HG03025 (cell line): ENCODE measurements at regions not wholly inside any gene's neighbourhood (a gene's known extent, or its start where the extent isn't known, plus 50 kb on each side); places are given as distances from the start of the nearest gene placed in this dataset.
"Not testable (repeated sequence)": the region's sequence is repeated elsewhere in the genome, so short reads cannot be mapped to it uniquely, and the experiment has no call there.

ENCODE experiments used
- ATAC-seq: cut with Tn5 transposase; IDR thresholded peaks from one replicate; pipeline ENCODE4 v1.9.1; 2021; ENCODE audit warnings: mild to moderate bottlenecking, moderate library complexity; ENCODE audit not compliant: unreplicated experiment, low FRiP score

DNA sequence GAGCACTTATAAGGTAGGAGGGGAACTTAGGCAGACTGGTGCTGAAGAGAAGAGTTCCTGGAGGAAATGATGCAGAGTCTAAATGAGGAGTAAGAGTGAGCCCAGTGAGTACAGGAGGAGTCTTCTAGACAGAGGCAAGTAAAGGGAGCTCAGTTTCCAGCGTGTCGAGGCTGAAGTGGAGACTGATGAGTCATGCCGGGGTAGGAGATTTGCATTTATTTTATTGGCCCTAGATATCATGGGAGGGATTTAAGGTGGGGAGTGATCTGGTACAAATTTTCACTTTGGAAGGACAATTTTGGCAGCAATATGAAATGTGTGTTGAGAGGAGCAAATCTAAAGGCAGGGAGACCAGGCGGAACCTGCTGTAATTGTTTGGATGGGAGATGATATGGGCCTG, 157.5 kb downstream of the TTC8 start:
- ATAC-seq = no peak

DNA sequence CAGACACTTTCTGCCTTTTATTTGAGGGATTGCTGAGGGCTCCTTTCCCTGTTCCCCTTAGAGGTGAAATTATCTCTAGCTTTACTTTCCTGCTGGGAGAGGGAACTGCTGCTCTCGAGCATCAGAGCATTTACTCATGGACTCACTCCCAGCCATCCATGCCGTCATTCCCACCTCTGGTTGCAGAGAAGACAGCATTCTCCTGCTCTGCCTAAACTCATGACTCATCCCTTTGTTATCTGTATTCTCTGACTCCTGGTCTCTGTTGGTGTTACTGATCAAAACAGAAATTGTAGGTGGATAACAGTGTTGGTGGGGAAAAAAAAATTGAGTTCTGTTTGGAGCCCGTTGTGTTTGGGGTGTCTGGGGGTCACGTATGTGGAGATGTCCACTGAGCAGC, 159.3 kb downstream of the TTC8 start:
- no peak for ATAC-seq

- ATAC-seq = no peak
Observed at GRCh38 chr14:88985654-88986053, 161.2 kb downstream of the TTC8 start.

- ATAC-seq = no peak
Observed at GRCh38 chr14:88986146-88986841, 161.8 kb downstream of the TTC8 start.

GRCh38 chr14:88986908-88987307, 162.5 kb downstream of the TTC8 start:
- not testable (repeated sequence) for ATAC-seq

GRCh38 chr14:88987516-88987915, 163.1 kb downstream of the TTC8 start:
- no peak for ATAC-seq

GRCh38 chr14:88989911-88990310, 165.5 kb downstream of the TTC8 start:
- ATAC-seq = no peak

- ATAC-seq = no peak
Observed at GRCh38 chr14:88990856-88991255, 166.4 kb downstream of the TTC8 start.

GRCh38 chr14:88992011-88992410, 167.6 kb downstream of the TTC8 start:
- no peak for ATAC-seq

DNA sequence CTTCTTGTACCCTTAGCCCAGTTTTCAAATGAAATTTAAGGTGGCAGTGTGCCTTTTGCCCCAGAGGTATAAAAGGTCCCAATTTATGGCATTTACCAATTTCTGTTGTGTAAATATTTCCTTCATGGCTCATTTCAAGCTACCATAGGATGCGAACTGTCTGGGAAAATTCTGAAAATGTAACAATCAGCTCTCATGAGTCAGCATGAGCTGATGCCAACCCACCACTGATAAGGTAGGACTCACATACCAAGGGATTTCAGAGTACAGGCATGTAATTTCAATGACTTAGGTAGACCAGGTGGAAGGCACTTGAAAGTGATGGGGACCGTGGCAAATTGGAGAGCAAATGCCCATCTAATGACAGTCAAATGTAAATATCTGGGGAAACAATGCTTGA, 169.5 kb downstream of the TTC8 start:
- no peak for ATAC-seq

DNA sequence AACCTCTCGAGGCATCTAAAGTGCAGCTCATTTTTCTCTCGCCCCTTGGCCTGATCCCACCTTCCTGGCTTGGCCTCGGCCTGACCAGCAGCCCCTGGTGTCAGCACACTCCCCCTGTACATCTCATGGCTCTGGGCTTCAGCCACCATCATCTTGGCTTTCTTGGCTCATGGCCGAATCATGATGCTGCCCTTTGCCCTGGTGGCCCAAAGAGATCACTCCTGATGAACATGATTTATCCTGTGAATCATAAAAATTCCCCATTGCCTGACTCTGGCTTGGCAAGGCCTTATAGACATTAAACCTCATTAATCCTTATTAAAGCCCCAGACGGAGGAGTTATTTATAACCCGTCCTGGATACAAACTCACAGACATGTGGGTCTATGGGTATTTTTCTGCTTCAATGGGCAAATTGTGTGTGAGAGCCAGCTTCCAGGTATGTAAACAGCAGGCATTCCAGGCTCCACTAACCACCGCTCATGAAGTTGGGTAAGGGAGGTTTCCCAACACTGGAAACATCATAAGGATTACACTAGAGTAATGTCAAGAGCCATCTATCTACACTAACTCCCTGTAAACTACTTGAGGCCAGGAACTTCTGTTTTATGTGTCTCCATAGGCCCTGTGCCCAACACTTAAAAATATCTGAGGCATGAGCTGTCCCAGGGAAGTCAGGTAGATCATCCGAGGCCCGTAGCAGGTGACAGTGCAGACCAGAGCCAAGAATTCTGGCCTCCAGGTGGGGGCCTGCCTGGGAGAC, 171.2 kb downstream of the TTC8 start:
- ATAC-seq = no peak

GRCh38 chr14:88998027-88998426, 173.6 kb downstream of the TTC8 start:
- no peak for ATAC-seq

DNA sequence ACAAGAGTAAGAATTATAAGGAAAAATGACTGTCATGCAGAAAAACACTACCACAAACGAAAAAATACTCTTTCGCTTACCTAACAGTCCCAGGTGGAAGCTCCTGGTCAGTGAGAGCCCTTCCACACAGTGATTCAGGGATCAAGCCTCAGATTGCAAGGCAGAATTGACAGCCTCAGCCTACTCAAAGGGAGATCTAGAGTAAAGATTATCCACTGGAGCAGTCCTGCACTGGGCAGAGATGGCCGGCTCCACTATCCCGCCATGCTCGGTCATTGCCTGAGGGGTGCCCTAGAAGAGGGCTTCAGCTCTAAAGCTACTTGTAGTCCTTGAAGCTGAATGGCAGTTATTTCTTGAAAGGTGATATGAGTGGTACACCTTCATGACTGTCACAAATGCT, 174.7 kb downstream of the TTC8 start:
- ATAC-seq = no peak

DNA sequence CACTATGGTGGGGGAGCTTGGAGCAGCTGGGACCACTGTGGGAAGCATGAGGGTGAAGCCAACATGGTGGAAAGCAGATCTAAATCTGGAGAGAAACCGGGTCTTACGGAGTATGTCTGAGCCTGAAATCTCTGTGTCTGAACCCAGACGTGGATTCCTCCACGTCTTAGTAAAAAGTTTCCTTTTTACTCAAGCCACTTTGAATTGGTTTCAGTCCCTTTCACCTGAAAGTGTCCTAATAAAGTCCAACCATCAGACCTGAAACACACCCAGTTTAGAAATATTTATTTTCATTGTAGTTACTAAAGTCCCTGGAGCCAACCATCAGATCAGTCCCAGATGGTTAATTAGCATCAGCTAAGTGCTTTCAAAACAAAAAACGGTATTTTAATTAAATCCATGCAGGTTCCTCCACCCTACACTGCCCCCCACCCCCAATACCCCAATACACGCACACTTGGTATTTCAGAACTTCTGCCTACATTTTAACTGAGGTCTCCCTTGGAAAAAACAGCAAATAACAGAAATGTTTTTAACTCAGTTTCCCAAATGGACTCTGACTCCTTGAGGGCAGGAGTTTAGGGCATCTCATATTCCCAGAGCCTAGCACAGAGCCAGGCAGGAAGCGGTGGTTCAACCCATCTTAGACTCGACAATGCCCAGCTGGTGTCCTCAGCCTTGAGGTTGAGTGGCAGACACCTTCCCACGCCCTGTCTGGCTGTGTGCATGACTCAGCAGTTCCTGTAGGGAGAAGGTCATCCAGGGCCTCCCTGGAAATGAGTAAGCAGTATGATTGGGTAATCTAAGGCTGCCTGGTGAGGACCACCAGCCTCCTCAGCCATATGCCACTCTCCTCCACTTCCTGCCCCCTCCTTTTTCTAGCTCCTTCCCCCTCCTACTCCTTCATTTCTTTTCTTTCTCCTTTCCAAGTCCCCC, 175.8 kb downstream of the TTC8 start:
- ATAC-seq = no peak

DNA sequence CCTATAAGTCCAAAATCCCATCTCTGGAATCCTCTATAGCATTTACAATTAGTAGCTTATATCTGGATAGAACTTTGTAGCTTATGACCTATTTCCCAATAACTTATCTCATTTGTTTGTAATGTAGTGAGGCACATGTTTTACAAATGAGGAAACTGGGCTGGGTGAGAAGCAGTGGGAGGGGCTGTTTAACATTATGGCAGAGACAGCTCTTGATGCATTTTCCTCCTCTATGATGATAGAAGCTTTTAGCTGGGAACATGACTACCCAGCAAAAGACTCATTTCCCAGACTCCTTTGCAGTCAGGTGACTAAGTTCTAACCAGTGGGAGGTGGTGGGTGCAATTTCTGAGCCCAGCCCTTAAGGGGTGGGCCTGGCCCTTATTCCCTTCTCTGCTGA, 179.7 kb downstream of the TTC8 start:
- ATAC-seq = no peak

DNA sequence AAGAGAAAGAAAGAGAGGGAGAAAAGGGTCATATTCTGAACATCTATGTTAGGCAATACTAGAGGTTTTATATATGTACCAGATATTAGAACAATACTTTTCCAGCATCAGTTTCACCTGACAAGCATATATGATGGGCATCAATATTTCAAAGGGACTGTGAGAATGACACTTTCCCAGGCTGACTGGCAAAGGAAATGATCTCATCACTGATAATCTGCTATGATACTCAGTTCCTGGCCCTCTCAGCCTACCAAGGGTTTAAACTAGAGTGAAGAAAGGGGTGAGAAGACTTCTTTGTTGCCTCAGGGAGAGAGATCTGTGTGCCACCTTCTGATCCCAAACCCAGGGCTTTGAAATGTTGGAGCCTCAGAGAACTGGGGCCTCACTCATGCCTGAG, 183.5 kb downstream of the TTC8 start:
- ATAC-seq = no peak

- ATAC-seq = no peak
Observed at GRCh38 chr14:89011355-89012281, 187.2 kb downstream of the TTC8 start.

- no peak for ATAC-seq
Observed at GRCh38 chr14:89012282-89013097, 188.0 kb downstream of the TTC8 start.

- ATAC-seq = no peak
Observed at GRCh38 chr14:89013098-89013504, 188.7 kb downstream of the TTC8 start.
